ENCODE measurements at regions not wholly inside any gene's neighbourhood (a gene's known extent, or its start where the extent isn't known, plus 50 kb on each side); places are given as distances from the start of the nearest gene placed in this dataset.
"Not testable (repeated sequence)": the region's sequence is repeated elsewhere in the genome, so short reads cannot be mapped to it uniquely, and the experiment has no call there.

DNA sequence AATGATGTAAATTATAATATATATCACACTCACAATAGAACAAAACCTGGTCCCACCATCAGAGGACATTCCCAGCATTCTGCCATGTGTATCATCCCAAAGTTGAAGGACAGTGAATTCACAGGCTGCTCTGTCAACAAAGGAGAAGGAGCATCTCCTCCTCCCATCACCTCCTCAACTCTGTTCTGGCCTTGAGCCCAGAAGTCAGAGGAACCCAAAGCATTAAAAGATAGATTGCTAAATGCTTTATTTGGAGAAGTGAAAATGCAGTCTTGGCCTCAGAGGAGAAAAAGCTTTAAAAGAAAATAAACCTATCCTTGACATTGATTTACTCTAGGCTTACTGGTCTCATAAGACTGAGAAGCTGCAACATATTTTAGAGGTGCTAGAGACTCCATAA lies 268.8 kb upstream of the RASGEF1B start:
- TF ChIP-seq POLR2A (IDR thresholded peaks at IDR 0.05; ENCODE audit: low read depth, low read length) (no peak), TAF1 (IDR thresholded peaks at IDR 0.05; ENCODE audit: borderline replicate concordance, low read depth, low read length) (no peak), POLR2AphosphoS5 (IDR thresholded peaks at IDR 0.05; ENCODE audit: low read depth, low read length) (no peak)
- DNase-seq (ENCODE audit: insufficient read length) (no peak), FAIRE-seq (no peak)

DNA sequence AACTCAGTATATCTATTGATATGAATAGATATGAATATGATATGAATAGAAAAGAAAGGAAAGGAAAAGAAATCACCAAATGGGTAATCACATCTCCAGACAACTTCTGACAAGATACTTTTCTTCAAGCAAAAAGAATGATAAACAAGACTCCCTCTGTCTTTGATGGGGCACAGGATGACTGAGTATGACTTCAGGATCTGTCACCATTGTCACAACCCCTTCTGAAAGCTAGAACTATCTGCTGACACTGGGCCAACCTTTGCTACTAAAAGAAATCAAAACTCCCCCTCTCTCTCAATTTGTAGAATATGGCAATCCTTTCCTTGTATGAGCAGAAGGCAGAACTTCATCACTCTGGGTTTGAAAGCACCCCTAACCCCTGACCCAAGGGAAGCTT lies 267.2 kb upstream of the RASGEF1B start:
- FAIRE-seq: no peak
- DNase-seq (ENCODE audit: insufficient read length): no peak
- TF ChIP-seq TAF1 (IDR thresholded peaks at IDR 0.05; ENCODE audit: borderline replicate concordance, low read depth, low read length): no peak
- no peak for TF ChIP-seq POLR2A (IDR thresholded peaks at IDR 0.05; ENCODE audit: low read depth, low read length)
- TF ChIP-seq POLR2AphosphoS5 (IDR thresholded peaks at IDR 0.05; ENCODE audit: low read depth, low read length): no peak

DNA sequence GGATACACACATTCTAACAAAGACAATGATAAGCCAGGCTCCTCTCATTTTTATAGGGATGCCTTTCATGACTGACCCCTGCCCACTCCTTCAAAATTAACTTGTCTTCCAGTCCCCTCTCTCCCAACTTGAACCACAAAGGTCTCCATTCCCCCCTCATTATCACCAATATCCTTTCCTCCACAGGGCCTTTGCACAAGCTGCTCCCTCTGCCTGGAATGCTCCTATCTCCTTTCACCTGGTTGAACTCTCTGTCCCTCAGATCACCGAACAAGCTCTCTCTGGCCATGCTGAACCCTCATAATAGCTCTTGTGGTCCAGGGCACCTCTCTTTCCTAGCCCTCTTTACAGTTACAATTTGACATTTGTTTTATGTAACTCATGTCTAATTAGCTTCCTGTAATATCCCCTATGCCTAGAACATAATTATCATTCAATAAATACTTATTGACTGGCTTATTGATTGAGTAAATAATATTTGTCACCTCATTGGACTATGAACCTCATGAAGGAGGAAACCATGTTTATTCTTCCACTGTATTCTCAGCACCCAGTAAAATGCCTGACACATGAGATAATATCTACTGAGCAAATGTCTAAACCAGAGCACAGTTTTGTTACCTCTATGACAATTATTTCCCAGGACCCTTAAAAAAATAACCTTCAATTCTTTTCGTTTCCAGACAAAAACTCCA lies 266.3 kb upstream of the RASGEF1B start:
- DNase-seq (ENCODE audit: insufficient read length) (no peak), FAIRE-seq (no peak)
- TF ChIP-seq POLR2AphosphoS5 (IDR thresholded peaks at IDR 0.05; ENCODE audit: low read depth, low read length) (no peak), TAF1 (IDR thresholded peaks at IDR 0.05; ENCODE audit: borderline replicate concordance, low read depth, low read length) (no peak), POLR2A (IDR thresholded peaks at IDR 0.05; ENCODE audit: low read depth, low read length) (no peak)

DNA sequence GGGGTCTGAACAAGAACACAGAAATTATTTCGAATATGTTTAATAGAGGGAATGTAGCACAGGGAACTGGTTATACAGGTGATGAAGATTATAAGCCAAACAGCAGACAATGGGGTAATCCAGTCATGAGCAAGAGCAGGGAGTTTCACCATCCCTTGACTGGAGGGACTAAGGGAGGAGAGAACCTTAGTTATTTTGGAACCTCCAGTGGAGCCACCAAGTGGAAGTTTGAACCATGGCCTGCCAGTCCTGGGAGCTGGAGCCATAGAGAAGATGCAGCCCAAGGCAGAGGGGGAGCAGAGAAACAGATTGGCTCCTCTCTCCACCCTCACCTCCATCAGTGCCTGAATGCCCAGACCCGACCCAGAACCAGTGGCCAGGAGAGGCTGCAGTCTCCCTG lies 264.6 kb upstream of the RASGEF1B start:
- TF ChIP-seq POLR2A (IDR thresholded peaks at IDR 0.05; ENCODE audit: low read depth, low read length): no peak
- TF ChIP-seq TAF1 (IDR thresholded peaks at IDR 0.05; ENCODE audit: borderline replicate concordance, low read depth, low read length): no peak
- TF ChIP-seq POLR2AphosphoS5 (IDR thresholded peaks at IDR 0.05; ENCODE audit: low read depth, low read length): no peak
- DNase-seq (ENCODE audit: insufficient read length): no peak
- no peak for FAIRE-seq

DNA sequence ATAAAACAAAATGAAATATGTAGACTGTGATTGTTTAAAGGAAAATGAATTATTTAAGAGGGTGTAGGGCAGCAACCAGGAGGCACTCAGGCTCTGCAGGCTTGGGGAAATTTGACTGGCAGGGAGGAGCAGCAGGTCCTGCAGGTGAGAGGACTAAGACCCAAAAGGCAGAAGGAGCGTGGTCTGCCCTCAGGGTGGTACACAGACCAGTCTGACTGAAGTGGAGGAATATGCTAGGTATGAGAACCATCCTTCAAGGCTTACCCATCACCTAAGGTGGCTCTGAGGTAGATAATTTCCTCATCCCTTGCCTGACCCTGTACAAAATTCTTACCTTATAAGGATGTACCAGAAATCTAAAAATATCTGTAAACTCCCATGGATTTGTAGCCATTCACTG lies 261.3 kb upstream of the RASGEF1B start:
- TF ChIP-seq TAF1 (IDR thresholded peaks at IDR 0.05; ENCODE audit: borderline replicate concordance, low read depth, low read length): no peak
- no peak for TF ChIP-seq POLR2AphosphoS5 (IDR thresholded peaks at IDR 0.05; ENCODE audit: low read depth, low read length)
- TF ChIP-seq POLR2A (IDR thresholded peaks at IDR 0.05; ENCODE audit: low read depth, low read length): no peak
- no peak for FAIRE-seq
- DNase-seq (ENCODE audit: insufficient read length): no peak

DNA sequence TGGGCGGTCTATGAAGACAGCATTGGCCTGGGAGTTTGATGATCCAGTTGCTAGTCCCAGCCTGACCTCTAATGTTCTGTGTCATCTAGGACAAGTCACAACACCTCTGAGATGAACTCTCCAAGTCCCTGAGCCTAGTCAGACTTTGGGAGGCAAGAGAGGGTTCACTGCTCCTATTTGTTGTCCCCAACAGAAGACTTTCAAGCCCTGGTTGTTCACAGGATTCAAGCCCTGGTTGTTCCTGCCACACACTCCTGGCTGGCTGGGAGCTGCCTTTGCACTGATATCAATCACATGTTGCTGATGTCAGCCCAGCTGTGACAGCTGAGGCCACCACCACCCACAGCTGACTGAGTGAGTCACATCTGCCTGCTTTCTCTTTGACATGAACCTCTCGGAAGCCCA lies 253.2 kb upstream of the RASGEF1B start:
- no peak for TF ChIP-seq POLR2A (IDR thresholded peaks at IDR 0.05; ENCODE audit: low read depth, low read length)
- no peak for TF ChIP-seq TAF1 (IDR thresholded peaks at IDR 0.05; ENCODE audit: borderline replicate concordance, low read depth, low read length)
- no peak for TF ChIP-seq POLR2AphosphoS5 (IDR thresholded peaks at IDR 0.05; ENCODE audit: low read depth, low read length)
- FAIRE-seq (no peak), DNase-seq (ENCODE audit: insufficient read length) (no peak)

DNA sequence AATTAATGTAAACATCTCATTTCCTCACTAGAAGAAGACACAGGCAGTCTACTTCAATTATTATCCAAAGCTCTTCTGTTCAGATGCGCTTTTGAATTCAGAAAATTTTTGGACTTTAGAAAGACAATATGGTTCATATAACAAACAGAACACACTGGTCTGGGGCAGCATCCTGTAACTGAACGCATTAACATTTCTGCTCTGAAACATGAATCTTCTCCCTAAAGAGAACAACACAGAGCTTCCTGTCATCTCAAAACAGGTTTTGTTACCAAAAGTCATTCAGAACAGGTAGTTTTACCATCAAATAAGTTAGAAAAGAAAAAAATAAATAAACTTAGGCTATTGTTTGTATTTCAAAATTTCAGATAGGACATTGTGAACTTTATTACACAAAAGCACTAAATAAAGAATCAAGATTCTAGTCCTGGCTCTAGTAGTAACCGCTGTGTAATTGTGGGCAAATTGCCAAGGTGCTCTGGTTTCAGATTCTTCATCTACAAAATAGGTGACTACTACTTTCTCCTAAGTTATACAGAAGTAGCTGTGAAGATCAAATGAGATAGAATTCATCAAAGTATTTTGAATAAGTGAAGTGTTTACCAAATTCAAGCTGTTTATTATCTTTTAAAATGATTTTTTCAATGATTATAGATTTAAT lies 252.3 kb upstream of the RASGEF1B start:
- TF ChIP-seq POLR2A (IDR thresholded peaks at IDR 0.05; ENCODE audit: low read depth, low read length): no peak
- TF ChIP-seq TAF1 (IDR thresholded peaks at IDR 0.05; ENCODE audit: borderline replicate concordance, low read depth, low read length): no peak
- no peak for TF ChIP-seq POLR2AphosphoS5 (IDR thresholded peaks at IDR 0.05; ENCODE audit: low read depth, low read length)
- no peak for FAIRE-seq
- DNase-seq (ENCODE audit: insufficient read length): no peak

DNA sequence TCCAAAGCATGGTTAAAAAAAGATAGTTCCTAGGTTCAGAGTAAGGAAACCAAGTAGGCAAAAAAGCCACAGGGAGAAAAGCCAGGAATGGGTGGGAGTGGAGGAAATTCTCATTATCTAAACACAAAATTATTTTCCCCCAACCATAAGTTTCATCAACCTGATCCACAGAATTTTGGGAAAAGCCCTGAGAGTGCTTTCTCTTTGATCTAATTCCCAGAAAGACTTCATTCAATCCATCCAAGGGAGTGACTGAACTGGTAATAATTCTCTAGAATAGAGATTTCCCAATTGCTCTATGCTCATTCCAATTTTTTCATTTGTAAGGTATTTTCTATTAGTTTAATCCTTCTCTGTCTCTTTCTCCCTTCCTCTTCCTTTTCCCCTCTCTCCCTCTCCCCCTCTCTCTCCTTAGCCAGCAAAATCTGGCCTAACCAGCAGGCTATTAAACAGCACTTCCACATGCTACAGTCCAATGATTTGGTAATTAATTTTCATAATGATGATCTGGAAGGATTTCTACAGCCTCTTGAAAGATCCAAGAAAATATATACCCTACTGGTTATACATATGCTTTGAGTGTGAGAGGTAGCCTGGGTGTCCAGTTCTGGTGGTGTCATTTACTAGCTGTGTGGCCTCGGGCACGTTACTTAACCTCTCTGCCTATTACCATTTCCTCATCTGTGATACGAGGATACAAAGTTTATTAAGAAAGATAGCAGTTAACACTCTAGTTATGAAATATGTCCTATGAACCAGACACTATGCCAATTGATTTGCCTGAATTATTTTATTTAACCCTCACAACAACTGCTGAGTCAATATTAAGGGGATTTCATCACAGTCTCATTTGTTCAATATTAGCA lies 251.5 kb upstream of the RASGEF1B start:
- no peak for DNase-seq (ENCODE audit: insufficient read length)
- no peak for TF ChIP-seq POLR2A (IDR thresholded peaks at IDR 0.05; ENCODE audit: low read depth, low read length)
- no peak for TF ChIP-seq POLR2AphosphoS5 (IDR thresholded peaks at IDR 0.05; ENCODE audit: low read depth, low read length)
- TF ChIP-seq TAF1 (IDR thresholded peaks at IDR 0.05; ENCODE audit: borderline replicate concordance, low read depth, low read length): no peak
- FAIRE-seq: no peak

DNA sequence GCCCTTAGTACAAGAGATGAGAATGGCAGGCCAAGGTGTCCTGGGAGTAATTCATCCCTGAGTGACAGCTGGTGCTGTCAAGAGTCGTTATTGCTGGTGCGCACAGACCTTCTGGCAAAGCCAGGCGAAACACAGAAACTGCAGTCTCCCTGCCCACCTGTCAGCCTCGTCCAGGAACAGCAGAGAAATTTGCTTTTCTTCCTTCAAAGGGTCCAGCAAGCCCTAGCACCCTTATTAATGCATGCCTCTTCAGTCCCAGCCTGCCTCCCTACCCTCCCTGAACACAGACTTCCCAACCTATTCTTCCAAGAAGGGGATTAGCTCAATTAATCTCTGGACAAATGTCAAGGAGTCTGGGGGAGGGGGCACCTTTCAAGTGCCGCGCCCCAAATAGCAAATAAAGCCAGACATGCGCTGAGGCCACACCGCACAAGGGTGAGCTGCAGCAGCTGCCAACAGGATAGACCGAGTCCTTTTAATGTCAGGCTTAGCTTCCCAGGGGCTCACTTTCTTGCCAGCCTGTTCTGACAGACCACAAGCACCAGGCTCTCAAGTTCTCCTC lies 250.7 kb upstream of the RASGEF1B start:
- DNase-seq (ENCODE audit: insufficient read length) (no peak), FAIRE-seq (no peak)
- TF ChIP-seq TAF1 (IDR thresholded peaks at IDR 0.05; ENCODE audit: borderline replicate concordance, low read depth, low read length): no peak
- TF ChIP-seq POLR2A (IDR thresholded peaks at IDR 0.05; ENCODE audit: low read depth, low read length): no peak
- TF ChIP-seq POLR2AphosphoS5 (IDR thresholded peaks at IDR 0.05; ENCODE audit: low read depth, low read length): no peak

DNA sequence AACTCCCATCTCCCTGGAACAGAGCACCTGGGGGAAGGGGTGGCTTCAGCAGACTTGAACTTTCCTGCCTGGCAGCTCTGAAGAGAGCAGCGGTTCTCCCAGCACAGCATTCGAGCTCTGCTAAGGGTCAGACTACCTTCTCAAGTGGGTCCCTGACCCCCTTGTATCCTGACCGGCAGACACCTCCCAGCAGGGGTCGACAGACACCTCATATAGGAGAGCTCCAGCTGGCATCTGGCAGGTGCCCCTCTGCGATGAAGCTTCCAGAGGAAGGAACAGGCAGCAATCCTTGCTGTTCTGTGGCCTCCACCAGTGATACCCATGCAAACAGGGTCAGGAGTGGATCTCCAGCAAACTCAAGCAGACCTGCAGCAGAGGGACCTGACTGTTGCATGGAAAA lies 244.1 kb upstream of the RASGEF1B start:
- TF ChIP-seq POLR2AphosphoS5 (IDR thresholded peaks at IDR 0.05; ENCODE audit: low read depth, low read length) (no peak), POLR2A (IDR thresholded peaks at IDR 0.05; ENCODE audit: low read depth, low read length) (no peak), TAF1 (IDR thresholded peaks at IDR 0.05; ENCODE audit: borderline replicate concordance, low read depth, low read length) (no peak)
- no peak for DNase-seq (ENCODE audit: insufficient read length)
- no peak for FAIRE-seq

DNA sequence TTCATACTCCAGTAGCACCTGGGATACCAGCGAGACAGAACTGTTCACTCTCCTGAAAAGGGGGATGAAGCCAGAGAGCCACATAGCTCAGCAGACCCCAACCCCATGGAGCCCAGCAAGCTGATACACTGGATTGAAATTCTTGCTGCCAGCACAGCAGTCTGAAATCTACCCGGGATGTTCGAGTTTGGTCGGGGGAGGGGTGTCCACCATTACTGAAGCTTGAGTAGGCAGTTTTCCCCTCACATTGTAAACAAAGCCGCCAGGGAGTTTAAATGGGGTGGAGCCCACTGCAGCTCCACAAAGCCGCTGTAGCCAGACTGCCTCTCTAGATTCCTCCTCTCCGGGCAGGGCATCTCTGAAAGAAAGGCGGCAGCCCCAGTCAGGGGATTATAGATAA lies 243.7 kb upstream of the RASGEF1B start:
- DNase-seq (ENCODE audit: insufficient read length); FAIRE-seq: not testable (repeated sequence)
